Forelimb muscle (tissue), 1 donor: ENCODE measurements at regions not wholly inside any gene's neighbourhood (a gene's known extent, or its start where the extent isn't known, plus 50 kb on each side); places are given as distances from the start of the nearest gene placed in this dataset.

Experiments
- DNase-seq: peaks from one replicate; pipeline ENCODE4 v3.0.0-alpha.2; 2013; ENCODE audit warnings: low read depth

DNA sequence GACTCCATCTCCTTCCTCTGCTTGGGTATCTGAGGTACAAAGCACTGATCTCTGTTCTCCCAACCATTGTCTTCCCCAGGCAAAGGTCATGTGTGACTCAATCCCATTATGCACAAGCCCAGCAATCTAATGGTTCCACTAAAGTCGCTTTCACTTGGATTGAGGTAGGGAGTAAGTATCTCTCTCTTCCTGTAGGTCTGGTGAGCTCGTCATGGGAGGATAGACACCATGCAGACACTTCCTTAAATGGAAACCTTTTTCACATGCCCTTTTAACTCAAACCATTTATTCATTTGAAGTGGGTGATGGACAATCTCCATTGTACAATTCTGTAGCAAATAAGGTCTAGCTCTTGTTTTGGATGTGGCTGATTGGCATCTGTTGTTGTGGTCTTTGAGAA is 245.2 kb upstream of the CLNK start:
- no peak for DNase-seq

GRCh38 chr4:10925996-10926395 is 241.4 kb upstream of the CLNK start:
- DNase-seq = no peak

DNA sequence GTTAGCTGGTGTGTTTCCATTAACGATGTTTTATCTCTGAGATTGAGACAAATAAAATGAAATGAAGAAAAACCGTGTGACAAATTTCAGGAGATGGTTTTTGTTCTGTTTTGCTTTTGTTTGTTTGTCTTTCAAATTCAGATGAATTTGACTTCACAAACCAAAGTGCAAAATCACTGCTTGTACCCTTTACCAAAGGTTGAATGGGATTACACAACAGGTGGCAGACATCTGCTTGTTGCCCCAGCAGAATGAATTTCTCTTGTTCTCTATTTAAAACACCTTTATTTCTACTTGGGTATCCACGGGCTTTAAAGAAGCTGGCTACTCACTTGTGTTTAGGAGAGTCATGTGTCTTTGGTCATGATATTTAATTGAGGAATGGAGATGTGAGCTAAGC is 239.7 kb upstream of the CLNK start:
- DNase-seq = no peak

DNA sequence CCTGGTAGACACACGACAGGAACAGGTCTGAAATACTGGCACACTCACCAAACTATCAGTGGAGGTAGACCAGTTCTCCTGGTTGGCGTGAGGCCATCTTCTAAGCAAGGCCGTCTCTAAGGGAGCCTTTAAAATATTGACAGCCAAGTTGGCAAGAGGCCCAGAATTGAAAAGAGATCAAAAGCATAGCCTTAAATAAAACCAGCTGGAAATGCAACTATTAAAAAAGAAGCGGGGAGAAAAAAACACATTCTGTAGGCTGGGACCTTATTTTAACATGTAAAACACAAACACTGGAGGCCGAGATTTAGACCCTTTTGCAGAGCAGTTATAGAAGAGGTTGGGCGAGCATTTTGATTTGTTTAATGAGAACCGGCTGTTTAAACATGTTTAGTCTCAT is 233.0 kb upstream of the CLNK start:
- peak; percentile 17 for DNase-seq

DNA sequence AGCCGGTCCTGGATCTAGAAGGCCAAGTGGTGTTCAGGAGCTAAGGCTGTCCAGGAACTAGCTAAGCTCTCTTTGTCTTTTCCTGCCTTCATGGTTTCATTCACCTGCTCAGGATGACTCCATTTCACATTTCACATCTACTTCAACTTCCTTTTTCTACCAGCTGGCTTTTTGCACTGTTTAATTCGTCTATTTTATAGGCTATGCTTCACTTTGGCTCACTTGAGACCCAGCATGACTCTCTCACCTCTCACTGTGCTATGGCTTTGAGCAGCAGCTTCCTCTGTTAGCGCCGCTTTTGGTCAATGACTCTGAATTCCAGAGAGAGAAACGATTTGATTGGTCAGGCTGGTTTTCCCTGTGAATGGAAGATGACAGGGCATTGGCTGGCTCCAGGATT is 213.5 kb upstream of the CLNK start:
- no peak for DNase-seq

GRCh38 chr4:10897076-10897475 is 212.5 kb upstream of the CLNK start:
- no peak for DNase-seq

DNA sequence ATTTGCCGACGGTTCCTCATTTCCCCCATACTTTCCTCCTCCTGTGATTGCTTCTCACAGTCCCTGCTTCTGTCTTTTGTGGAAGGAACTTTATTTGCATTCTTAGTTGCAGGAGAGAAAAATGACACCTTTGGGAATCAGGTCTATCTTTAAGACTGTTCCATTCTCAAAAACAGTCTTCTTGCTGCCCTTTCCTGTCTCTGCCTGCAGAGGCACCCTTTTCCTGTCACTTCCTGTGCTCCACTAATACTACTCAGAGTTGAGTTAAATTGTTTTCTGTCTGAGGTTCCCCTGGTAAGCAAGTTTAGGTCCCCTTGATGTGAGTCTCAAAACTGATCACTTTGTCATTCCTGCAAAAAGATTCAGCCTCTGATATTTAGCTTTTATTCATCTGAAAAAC is 208.8 kb upstream of the CLNK start:
- DNase-seq = no peak

DNA sequence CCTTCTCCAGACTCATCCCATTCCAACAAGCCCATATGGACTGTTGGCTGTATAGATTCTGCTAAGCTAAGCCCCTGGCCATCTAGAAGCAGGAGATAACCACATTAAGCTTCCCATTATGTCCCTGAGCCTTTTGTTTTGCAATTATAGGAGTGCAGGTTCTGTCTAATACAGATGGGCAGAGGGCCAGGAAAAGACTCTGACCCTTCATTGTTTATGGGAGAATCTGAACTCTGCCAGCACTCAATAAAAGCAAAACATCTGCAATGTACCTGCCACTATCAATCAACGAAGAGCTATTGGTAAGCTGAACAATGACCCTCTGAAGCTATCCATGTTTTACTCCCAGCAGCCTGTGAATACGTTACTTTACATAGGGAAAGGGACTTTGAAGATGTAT is 207.3 kb upstream of the CLNK start:
- DNase-seq = no peak

DNA sequence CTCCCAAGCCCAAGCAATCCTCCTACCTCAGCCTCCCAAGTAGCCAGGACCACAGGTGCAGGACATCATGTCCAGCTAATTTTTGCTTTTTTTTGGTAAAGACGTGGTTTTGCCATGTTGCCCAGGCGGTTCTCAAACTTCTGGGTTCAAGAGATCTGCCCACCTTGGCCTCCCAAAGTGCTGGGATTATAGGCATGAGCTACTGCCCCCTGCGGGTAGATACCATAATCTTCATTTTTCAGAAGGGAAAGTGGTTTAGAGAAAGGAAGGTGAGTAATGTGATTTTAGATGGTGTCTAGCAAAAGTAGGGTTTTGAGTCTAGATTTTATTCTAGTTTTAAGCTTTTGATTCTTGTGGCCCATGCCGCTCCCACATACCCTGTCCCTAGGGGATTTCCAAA is 205.3 kb upstream of the CLNK start:
- no peak for DNase-seq

GRCh38 chr4:10879411-10880110 is 195.0 kb upstream of the CLNK start:
- DNase-seq = no peak

DNA sequence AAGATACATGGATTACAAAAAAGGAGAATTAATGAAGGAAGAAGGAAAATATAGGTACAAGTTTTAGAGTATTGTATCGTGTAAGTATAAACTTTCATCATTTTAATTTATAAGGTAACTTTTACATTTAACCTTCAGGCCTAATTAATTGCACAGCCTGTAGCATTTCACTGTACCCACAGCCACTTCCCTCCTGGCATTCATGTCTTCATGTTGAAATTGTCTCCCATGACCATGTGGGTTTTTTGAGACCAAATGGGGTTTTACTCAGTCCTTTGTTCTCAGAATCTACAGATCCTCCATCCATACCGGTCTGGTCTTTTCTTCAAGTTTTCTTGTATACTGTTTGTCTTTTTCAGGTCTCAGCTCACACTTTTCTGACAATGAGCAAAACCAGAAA is 194.3 kb upstream of the CLNK start:
- no peak for DNase-seq

DNA sequence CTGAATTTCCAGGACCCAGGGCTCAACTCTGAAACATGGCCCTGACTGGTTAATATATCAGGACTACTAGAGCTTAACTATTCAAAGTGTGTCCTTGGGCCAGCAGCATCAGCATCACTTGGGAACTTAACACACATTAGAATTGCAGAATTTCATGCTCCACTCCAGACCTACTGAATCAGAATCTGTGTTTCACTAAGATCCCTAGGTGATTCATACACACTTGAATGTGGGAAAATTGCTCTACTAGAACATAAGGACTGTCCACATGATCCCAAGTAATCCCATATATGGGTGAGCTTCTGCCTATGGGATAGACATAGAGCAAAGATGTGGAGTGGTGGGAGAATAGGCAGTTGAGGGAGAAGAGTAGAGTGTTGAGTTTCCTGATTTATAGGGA is 192.5 kb upstream of the CLNK start:
- DNase-seq = no peak

- no peak for DNase-seq
These were observed 190.7 kb upstream of the CLNK start for GRCh38 chr4:10875144-10875799.

DNA sequence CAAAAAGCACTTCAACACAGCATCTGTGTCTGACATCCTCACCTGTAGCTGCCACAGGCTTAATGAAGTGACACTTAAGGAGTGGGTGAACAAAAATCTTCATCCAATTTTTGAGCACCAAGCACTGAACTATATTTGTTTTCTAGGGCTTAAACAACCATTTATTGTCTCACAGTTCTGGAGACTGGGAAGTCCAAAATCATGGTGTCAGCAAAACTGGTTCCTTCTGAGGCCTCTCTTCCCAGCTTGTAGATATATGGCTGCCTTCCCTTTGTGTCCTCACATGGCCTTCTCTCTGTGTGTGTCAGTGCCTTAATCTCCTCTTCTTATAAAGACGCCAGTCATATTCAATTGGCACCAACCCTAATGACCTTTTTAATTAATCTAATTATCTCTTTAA is 189.2 kb upstream of the CLNK start:
- no peak for DNase-seq

DNA sequence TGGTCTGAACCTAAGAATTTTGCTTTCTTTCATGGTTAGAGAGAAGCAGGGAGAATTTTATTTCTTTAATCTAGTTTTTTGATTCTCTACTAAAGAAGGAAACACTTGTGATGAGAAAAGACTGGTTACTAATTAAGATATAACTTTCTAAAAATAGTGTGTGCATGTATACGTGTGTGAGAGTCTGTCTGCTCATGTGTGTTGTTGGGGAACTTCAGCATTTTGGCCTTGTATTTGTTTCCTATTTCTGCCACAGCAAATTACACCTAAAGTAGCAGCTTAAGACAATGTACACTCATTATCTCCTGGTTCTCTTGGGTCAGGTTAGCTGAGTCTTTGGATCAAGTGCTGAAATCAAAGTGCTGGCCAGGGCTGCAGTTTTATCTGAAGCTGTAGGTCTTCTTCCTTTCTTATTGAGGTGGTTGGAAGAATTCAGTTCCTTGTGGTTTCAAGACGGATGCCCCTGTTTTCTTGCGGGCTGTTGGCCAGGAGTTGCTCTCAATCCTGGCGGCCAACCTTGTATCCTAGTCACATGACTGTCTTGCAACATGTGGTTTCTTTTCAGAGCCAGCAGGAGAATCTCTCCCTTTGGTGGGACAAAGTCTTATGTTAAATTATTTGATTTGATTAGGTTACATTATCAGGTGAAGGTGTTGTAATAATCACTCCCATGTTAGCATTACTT is 188.4 kb upstream of the CLNK start:
- no peak for DNase-seq

DNA sequence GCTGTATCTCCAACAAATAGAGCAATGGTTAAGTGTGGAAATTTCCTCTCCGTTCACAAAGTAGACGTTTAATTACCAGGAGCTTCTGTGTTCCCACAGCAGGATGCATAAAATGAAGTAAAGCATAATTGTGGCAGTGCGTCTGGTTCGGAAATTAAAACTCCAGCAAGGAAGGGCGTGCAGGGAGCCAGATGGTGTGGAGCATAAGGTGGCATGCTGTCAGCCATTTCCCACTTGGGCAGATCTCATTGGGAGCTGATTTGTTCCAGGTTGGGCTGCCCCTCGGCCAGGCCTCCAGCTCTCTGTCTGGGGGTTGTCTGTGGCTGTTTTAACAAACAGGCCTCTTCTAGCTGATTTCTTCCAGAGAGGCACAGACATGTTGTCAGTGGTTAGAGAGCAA is 182.1 kb upstream of the CLNK start:
- no peak for DNase-seq

DNA sequence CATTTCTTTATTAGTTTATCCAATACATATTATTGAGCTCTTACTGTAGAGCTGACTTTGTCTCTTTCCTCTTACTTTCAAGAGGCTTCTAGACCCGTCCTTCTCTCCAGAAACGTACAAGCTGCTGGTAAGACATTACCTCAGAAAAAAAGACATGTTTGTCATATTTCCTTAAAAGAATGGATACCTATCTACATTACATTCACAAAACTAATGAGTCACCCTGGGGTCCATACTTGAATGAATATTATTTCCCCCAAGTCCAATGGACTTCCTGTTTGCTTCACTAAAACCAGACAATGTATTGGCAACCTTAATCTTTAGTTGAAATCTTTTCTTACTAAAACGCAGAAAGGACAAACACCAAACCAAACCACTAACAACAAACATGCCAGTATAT is 176.5 kb upstream of the CLNK start:
- DNase-seq = no peak

DNA sequence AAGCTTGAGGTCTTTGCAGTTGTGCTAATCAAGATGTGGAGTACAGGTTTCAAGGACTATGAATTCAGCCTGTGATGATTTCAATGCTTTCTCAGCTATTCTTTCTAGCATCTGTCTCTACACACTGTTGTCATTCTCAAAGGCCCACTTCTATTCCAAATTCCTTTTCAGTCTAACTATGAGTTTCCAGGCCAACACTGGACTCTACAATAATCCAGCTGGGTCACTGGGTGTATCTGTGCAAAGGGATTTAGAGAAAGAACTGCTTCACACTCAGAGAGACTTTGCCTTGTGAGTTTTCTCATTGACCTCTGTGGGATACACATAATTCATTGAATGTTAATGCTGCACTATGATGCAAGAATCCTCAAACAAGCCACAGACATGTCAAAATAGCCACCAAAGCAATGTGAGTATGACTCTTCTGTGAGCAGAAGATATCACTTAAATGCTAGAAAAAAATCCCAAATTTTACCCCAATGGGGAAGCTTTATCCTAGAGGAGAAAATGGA is 171.8 kb upstream of the CLNK start:
- no peak for DNase-seq

- no peak for DNase-seq
These were observed 168.6 kb upstream of the CLNK start for GRCh38 chr4:10853196-10853595.

DNA sequence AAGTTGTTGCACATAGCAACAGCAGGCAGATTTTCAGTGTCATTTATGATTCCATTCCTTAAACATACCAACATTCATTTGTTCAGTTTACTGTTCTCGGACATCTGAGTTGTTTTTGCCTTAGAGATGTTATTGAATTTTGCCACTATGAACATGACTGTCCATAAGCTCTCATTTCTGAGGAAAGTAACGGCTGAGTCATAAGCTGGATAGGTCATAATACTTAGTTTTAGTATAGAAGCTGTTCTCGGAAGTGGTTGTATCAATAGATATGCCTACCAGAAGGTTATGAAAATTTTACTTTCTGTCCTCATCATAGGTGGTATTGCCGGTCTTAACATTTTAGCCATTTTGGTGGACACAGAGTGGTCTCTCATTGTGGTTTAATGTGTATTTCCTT is 157.1 kb upstream of the CLNK start:
- no peak for DNase-seq

- no peak for DNase-seq
These were observed 152.6 kb upstream of the CLNK start for GRCh38 chr4:10837151-10837550.

GRCh38 chr4:10832806-10833628 is 148.4 kb upstream of the CLNK start:
- DNase-seq = no peak
